Renal cortical epithelial cell (primary cell): ENCODE measurements at regions not wholly inside any gene's neighbourhood (a gene's known extent, or its start where the extent isn't known, plus 50 kb on each side); places are given as distances from the start of the nearest gene placed in this dataset.
"Not testable (repeated sequence)": the region's sequence is repeated elsewhere in the genome, so short reads cannot be mapped to it uniquely, and the experiment has no call there.

ENCODE experiments used
- DNase-seq: peaks from one replicate; pipeline ENCODE4 v3.0.0-alpha.2; 2011; ENCODE audit warnings: low read depth

- no peak for DNase-seq
These were observed 116.7 kb upstream of the NPAS2 start for GRCh38 chr2:100703213-100703612.

GRCh38 chr2:100703739-100704138 lies 116.2 kb upstream of the NPAS2 start:
- DNase-seq = no peak

GRCh38 chr2:100704156-100704555 lies 115.8 kb upstream of the NPAS2 start:
- no peak for DNase-seq

GRCh38 chr2:100704711-100705110 lies 115.2 kb upstream of the NPAS2 start:
- DNase-seq = no peak

GRCh38 chr2:100707016-100707947 lies 112.7 kb upstream of the NPAS2 start:
- DNase-seq = no peak

GRCh38 chr2:100708333-100708732 lies 111.6 kb upstream of the NPAS2 start:
- DNase-seq = no peak

- DNase-seq = no peak
These were observed 106.8 kb upstream of the NPAS2 start for GRCh38 chr2:100713106-100713505.

- not testable (repeated sequence) for DNase-seq
These were observed 105.4 kb upstream of the NPAS2 start for GRCh38 chr2:100714396-100715010.

- not testable (repeated sequence) for DNase-seq
These were observed 104.1 kb upstream of the NPAS2 start for GRCh38 chr2:100715861-100716260.

- DNase-seq = no peak
These were observed 103.4 kb upstream of the NPAS2 start for GRCh38 chr2:100716581-100716980.

- DNase-seq = no peak
These were observed 101.8 kb upstream of the NPAS2 start for GRCh38 chr2:100718065-100718629.

- no peak for DNase-seq
These were observed 99.5 kb upstream of the NPAS2 start for GRCh38 chr2:100720445-100720844.

GRCh38 chr2:100721693-100722092 lies 98.2 kb upstream of the NPAS2 start:
- DNase-seq = peak; percentile 14

GRCh38 chr2:100722125-100722524 lies 97.8 kb upstream of the NPAS2 start:
- no peak for DNase-seq

- DNase-seq = no peak
These were observed 93.1 kb upstream of the NPAS2 start for GRCh38 chr2:100726866-100727265.

- peak; percentile 73 for DNase-seq
These were observed 89.6 kb upstream of the NPAS2 start for GRCh38 chr2:100730290-100730868.

- peak; percentile 67 for DNase-seq
These were observed 88.4 kb upstream of the NPAS2 start for GRCh38 chr2:100731535-100731981.

- peak; percentile 66 for DNase-seq
These were observed 86.3 kb upstream of the NPAS2 start for GRCh38 chr2:100733391-100734187.

- no peak for DNase-seq
These were observed 83.6 kb upstream of the NPAS2 start for GRCh38 chr2:100736121-100736915.

- DNase-seq = no peak
These were observed 80.1 kb upstream of the NPAS2 start for GRCh38 chr2:100739735-100740432.
